A549 (cell line): ENCODE measurements at regions not wholly inside any gene's neighbourhood (a gene's known extent, or its start where the extent isn't known, plus 50 kb on each side); places are given as distances from the start of the nearest gene placed in this dataset.

Experiments used
- ATAC-seq, 2 experiments: fragments of 200-7000 bp in 1 of 2; fragments of >200 bp in 1 of 2; cut with Nextera tagmentation in 1 of 2; cut with Tn5 transposase in 1 of 2; 3 replicates each; pipeline versions ENCODE4 v1.8.0 to v1.9.1; 2018 to 2020; ENCODE audit warnings: mild to moderate bottlenecking in 1 of 2, moderate library complexity in 1 of 2
- CTCF ChIA-PET: fragments of 300-600 bp; sonication (Branson Sonifier 250); formaldehyde crosslinking; extraction: SDS; loops from one replicate; lab custom pipeline; 2021; ENCODE audit warnings: antibody characterized with exemption, inconsistent platforms; lab: Yijun Ruan, JAX
- POLR2A ChIA-PET: fragments of 350-600 bp; formaldehyde crosslinking; extraction: SDS; loops from one replicate; lab custom pipeline; 2021; ENCODE audit warnings: antibody characterized with exemption, inconsistent platforms; lab: Yijun Ruan, JAX
- DNase-seq, 2 experiments: peaks; one replicate each; pipeline versions ENCODE4 v3.0.0 to v3.0.0-alpha.2; 2011 to 2016; ENCODE audit warnings: low read depth in 1 of 2, low spot score in 1 of 2
- FAIRE-seq: peaks from 2 replicates; lab custom pipeline; 2011; peaks lifted over from hg19 to GRCh38; lab: Jason Lieb, UNC
- H3K27ac ChIP-seq, 2 experiments: fragments of >200 bp; sonication (Bioruptor Twin); formaldehyde crosslinking; 3 replicates each; pipeline ENCODE4 v1.5.1; 2016 to 2017
- H3K4me1 ChIP-seq: fragments of >200 bp; sonication (Bioruptor Twin); formaldehyde crosslinking; 3 replicates; pipeline ENCODE4 v1.6.1; 2016
- H3K4me2 ChIP-seq: fragments of >200 bp; sonication (Bioruptor Twin); formaldehyde crosslinking; 3 replicates; pipeline ENCODE4 v1.6.1; 2016
- H3K4me3 ChIP-seq: fragments of >200 bp; sonication (Bioruptor Twin); formaldehyde crosslinking; 3 replicates; pipeline ENCODE4 v1.5.1; 2016
- H3K9me3 ChIP-seq: fragments of >200 bp; sonication (Bioruptor Twin); formaldehyde crosslinking; 3 replicates; pipeline ENCODE4 v1.6.1; 2016
- BHLHE40 ChIP-seq: IDR thresholded peaks from 2 replicates; pipeline ENCODE4 v1.6.1; 2012; ENCODE audit warnings: low read depth, low read length, inconsistent platforms
- CBX8 ChIP-seq: fragments of 200-600 bp; sonication (generic); IDR thresholded peaks from 2 replicates; pipeline ENCODE4 v1.6.1; 2016
- CHD2 ChIP-seq: fragments of 150-350 bp; IDR thresholded peaks from 2 replicates; pipeline ENCODE4 v1.6.1; 2014; ENCODE audit warnings: low read length; ENCODE audit not compliant: partially characterized antibody
- EHMT2 ChIP-seq: fragments of 200-600 bp; sonication (generic); IDR thresholded peaks from 2 replicates; pipeline ENCODE4 v1.6.1; 2016; ENCODE audit warnings: antibody characterized with exemption, low read depth, mild to moderate bottlenecking, moderate library complexity
- EP300 ChIP-seq, 2 experiments: fragments of >200 bp; sonication (Bioruptor Twin); formaldehyde crosslinking; IDR thresholded peaks; 2 replicates in 1 of 2; 3 replicates in 1 of 2; pipeline ENCODE4 v1.6.1; 2016 to 2017
- FOSL2 ChIP-seq, 2 experiments: fragments of 450-650 bp in 1 of 2; fragments of >200 bp in 1 of 2; sonication (Bioruptor Twin) in 1 of 2; formaldehyde crosslinking; IDR thresholded peaks; 2 replicates each; pipeline versions ENCODE4 v1.5.0 to v1.6.1; 2016 to 2020; ENCODE audit warnings: mild to moderate bottlenecking in 1 of 2, moderate library complexity in 1 of 2
- FOXS1 ChIP-seq: fragments of 250-450 bp; sonication (Bioruptor Pico); IDR thresholded peaks from 2 replicates; pipeline ENCODE4 v1.5.0; 2020; ENCODE audit warnings: mild to moderate bottlenecking, moderate library complexity
- HEYL ChIP-seq: fragments of 250-450 bp; sonication (Bioruptor Pico); IDR thresholded peaks from 2 replicates; pipeline ENCODE4 v1.8.0; 2021; ENCODE audit warnings: mild to moderate bottlenecking, moderate library complexity
- HOXB13 ChIP-seq: fragments of 250-450 bp; sonication (Bioruptor Pico); IDR thresholded peaks from 2 replicates; pipeline ENCODE4 v1.5.0; 2020; ENCODE audit warnings: low read depth, mild to moderate bottlenecking, moderate library complexity
- JUNB ChIP-seq: fragments of >200 bp; sonication (Bioruptor Twin); formaldehyde crosslinking; IDR thresholded peaks from 2 replicates; pipeline ENCODE4 v1.6.1; 2016
- KDM1A ChIP-seq: fragments of 200-600 bp; sonication (generic); IDR thresholded peaks from 2 replicates; pipeline ENCODE4 v1.6.1; 2016; ENCODE audit warnings: low read depth, mild to moderate bottlenecking
- KDM5A ChIP-seq: fragments of 200-600 bp; sonication (generic); IDR thresholded peaks from 2 replicates; pipeline ENCODE4 v1.6.1; 2016; ENCODE audit warnings: antibody characterized with exemption, mild to moderate bottlenecking
- MAFK ChIP-seq: fragments of 450-650 bp; IDR thresholded peaks from 2 replicates; pipeline ENCODE4 v1.6.1; 2014; ENCODE audit not compliant: partially characterized antibody
- MYC ChIP-seq: IDR thresholded peaks from 2 replicates; pipeline ENCODE4 v1.6.1; 2012; ENCODE audit warnings: mild to moderate bottlenecking, inconsistent platforms, low read length, improper control_type of control experiment, borderline replicate concordance
- NFE2L2 ChIP-seq: fragments of 150-350 bp; conservative IDR thresholded peaks from 2 replicates; pipeline ENCODE4 v1.6.1; 2014; ENCODE audit warnings: low read length
- NPAS2 ChIP-seq: fragments of 250-450 bp; sonication (Bioruptor Pico); IDR thresholded peaks from 2 replicates; pipeline ENCODE4 v1.8.0; 2022; ENCODE audit warnings: mild to moderate bottlenecking, moderate library complexity, borderline replicate concordance
- RCOR1 ChIP-seq: fragments of 150-350 bp; IDR thresholded peaks from 2 replicates; pipeline ENCODE4 v1.6.1; 2014; ENCODE audit warnings: antibody characterized with exemption, low read length, low read depth
- RFX5 ChIP-seq: fragments of 450-650 bp; IDR thresholded peaks from 2 replicates; pipeline ENCODE4 v1.7.1; 2014; ENCODE audit warnings: antibody characterized with exemption, mild to moderate bottlenecking, moderate library complexity
- RNF2 ChIP-seq: fragments of 200-600 bp; sonication (generic); IDR thresholded peaks from 2 replicates; pipeline ENCODE4 v1.6.1; 2016; ENCODE audit warnings: low read depth, mild to moderate bottlenecking, antibody characterized with exemption, moderate library complexity, borderline replicate concordance
- SREBF2 ChIP-seq: fragments of 450-650 bp; IDR thresholded peaks from 2 replicates; pipeline ENCODE4 v1.6.1; 2014; ENCODE audit warnings: mild to moderate bottlenecking, moderate library complexity
- ZFP36 ChIP-seq: fragments of 450-650 bp; IDR thresholded peaks from 2 replicates; pipeline ENCODE4 v1.6.1; 2014; ENCODE audit warnings: borderline replicate concordance; ENCODE audit not compliant: partially characterized antibody
- ZNF302 ChIP-seq: fragments of 250-450 bp; sonication (Bioruptor Pico); IDR thresholded peaks from 2 replicates; pipeline ENCODE4 v1.9.0; 2021; ENCODE audit warnings: inconsistent platforms, mild to moderate bottlenecking, moderate library complexity
- ZSCAN20 ChIP-seq: fragments of 250-450 bp; sonication (Bioruptor Pico); IDR thresholded peaks from 2 replicates; pipeline ENCODE4 v1.8.0; 2022; ENCODE audit warnings: mild to moderate bottlenecking, moderate library complexity
- WGBS: methylation state at CpG from one replicate; pipeline ENCODE4 v1.1.6; 2017; ENCODE audit errors: missing lambda C conversion rate; 5-methylcytosine and 5-hydroxymethylcytosine counted together
- TF ChIP-seq, protein P1 (sequence below): fragments of 250-450 bp; sonication (Bioruptor Pico); IDR thresholded peaks from 2 replicates; pipeline ENCODE4 v1.5.0; 2020; ENCODE audit warnings: low read depth, mild to moderate bottlenecking, moderate library complexity
- TF ChIP-seq, protein P2 (sequence below): fragments of 250-450 bp; sonication (Bioruptor Pico); IDR thresholded peaks from 2 replicates; pipeline ENCODE4 v1.5.0; 2021; ENCODE audit warnings: mild to moderate bottlenecking, moderate library complexity, borderline replicate concordance

- no peaks in the 10 kb centered on the region for H3K9me3 ChIP-seq
- no peak overlapping the region for H3K4me3 ChIP-seq
- 0 out of 3 replicates have a peak, but pooled peaks cover 3% of the 10 kb centered on the region for H3K4me1 ChIP-seq
- ChIA-PET POLR2A (interaction anchor here (0.9 kb wide), 1 partner anchor 8 kb away, joined by 3 read pairs; no protein-coding TSS in a partner anchor), CTCF (interaction anchor here (0.8 to 1.2 kb wide), 3 partner anchors 9 to 712 kb away, joined by 3 read pairs; no protein-coding TSS in a partner anchor)
- no peak overlapping the region for H3K27ac ChIP-seq
- TF ChIP-seq NFE2L2 (no peak), MAFK (peak; percentile 37)
- WGBS: 54% methylated on average over 7 of the region's 7 CpGs
- no peak for FAIRE-seq
- no peak for ATAC-seq
- DNase-seq: no peak
- H3K4me2 ChIP-seq: no peak overlapping the region
These were observed 332.7 kb downstream of the DIRAS2 start for GRCh38 chr9:90309809-90310520.

- Histone ChIP-seq H3K4me3 (no peak overlapping the region), H3K27ac (no peak overlapping the region), H3K9me3 (no peaks in the 10 kb centered on the region), H3K4me2 (no peak overlapping the region), H3K4me1 (0 out of 3 replicates have a peak, but pooled peaks cover 3% of the 10 kb centered on the region)
- POLR2A ChIA-PET: no interaction called here
- no peak for FAIRE-seq
- no peak for DNase-seq
- TF ChIP-seq KDM1A: no peak
- no peak for TF ChIP-seq CHD2
- no peak for TF ChIP-seq NFE2L2
- TF ChIP-seq KDM5A: no peak
- TF ChIP-seq, protein P1, sequence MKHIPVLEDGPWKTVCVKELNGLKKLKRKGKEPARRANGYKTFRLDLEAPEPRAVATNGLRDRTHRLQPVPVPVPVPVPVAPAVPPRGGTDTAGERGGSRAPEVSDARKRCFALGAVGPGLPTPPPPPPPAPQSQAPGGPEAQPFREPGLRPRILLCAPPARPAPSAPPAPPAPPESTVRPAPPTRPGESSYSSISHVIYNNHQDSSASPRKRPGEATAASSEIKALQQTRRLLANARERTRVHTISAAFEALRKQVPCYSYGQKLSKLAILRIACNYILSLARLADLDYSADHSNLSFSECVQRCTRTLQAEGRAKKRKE: no peak
- no peak for TF ChIP-seq EP300 (IDR thresholded peaks at IDR 0.05)
- TF ChIP-seq RNF2: no peak
- TF ChIP-seq HOXB13: no peak
- no peak for TF ChIP-seq RFX5
- TF ChIP-seq JUNB: no peak
- TF ChIP-seq, protein P2, sequence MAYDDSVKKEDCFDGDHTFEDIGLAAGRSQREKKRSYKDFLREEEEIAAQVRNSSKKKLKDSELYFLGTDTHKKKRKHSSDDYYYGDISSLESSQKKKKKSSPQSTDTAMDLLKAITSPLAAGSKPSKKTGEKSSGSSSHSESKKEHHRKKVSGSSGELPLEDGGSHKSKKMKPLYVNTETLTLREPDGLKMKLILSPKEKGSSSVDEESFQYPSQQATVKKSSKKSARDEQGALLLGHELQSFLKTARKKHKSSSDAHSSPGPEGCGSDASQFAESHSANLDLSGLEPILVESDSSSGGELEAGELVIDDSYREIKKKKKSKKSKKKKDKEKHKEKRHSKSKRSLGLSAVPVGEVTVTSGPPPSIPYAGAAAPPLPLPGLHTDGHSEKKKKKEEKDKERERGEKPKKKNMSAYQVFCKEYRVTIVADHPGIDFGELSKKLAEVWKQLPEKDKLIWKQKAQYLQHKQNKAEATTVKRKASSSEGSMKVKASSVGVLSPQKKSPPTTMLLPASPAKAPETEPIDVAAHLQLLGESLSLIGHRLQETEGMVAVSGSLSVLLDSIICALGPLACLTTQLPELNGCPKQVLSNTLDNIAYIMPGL (CRISPR knock-in tag): no peak
- no peak for TF ChIP-seq ZFP36
- TF ChIP-seq MAFK: no peak
- no peak for TF ChIP-seq FOSL2 (IDR thresholded peaks at IDR 0.05)
- no peak for TF ChIP-seq FOSL2 (CRISPR knock-in tag; IDR thresholded peaks at IDR 0.05)
- no peak for TF ChIP-seq NPAS2 (CRISPR knock-in tag)
- TF ChIP-seq, all 56 proteins: peak for 0
- WGBS: 100% methylated on average over 1 of the region's 1 CpG
- CTCF ChIA-PET: interaction anchor here (1.2 kb wide), 1 partner anchor 713 kb away, joined by 3 read pairs; no protein-coding TSS in a partner anchor
- no peak for ATAC-seq
These were observed 332.1 kb downstream of the DIRAS2 start for GRCh38 chr9:90310521-90310876.

DNA sequence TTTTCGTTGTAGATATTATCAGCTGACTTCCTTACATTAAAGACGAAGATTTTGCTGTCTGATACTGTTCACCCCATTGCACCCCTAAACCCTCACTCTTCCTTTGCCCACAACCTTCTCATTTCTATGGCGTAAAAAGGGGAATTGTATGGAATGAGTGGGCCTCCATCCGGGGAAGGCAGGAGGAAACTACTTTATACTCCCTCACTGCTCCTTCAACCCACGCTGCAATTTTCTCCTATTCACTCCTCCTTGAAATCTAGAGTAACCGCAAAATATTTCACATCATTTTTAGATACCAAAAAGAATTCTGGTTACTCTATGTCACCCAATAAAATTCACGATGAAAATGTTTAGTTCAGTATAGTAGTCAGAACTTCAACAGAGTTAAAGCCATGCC is 330.8 kb downstream of the DIRAS2 start:
- Histone ChIP-seq H3K4me1 (0 out of 3 replicates have a peak, but pooled peaks cover 3% of the 10 kb centered on the region), H3K4me3 (no peak overlapping the region), H3K4me2 (no peak overlapping the region), H3K27ac (no peak overlapping the region), H3K9me3 (no peaks in the 10 kb centered on the region)
- no peak for DNase-seq
- ATAC-seq: no peak
- ChIA-PET POLR2A (no interaction called here), CTCF (interaction anchor here (0.6 kb wide), 2 partner anchors 110 to 216 kb away, joined by 3 to 4 read pairs; no protein-coding TSS in a partner anchor)
- WGBS: 80% methylated on average over 7 of the region's 7 CpGs
- no peak for FAIRE-seq
- TF ChIP-seq SREBF2 (no peak), BHLHE40 (no peak), EHMT2 (no peak), NFE2L2 (no peak), HEYL (CRISPR knock-in tag) (no peak), RCOR1 (no peak), FOXS1 (CRISPR knock-in tag) (no peak), ZNF302 (CRISPR knock-in tag) (no peak), KDM5A (no peak), CBX8 (no peak), MYC (no peak), ZSCAN20 (no peak)
- TF ChIP-seq, all 56 proteins: peak for 0
